ENCODE measurements at regions not wholly inside any gene's neighbourhood (a gene's known extent, or its start where the extent isn't known, plus 50 kb on each side); places are given as distances from the start of the nearest gene placed in this dataset.
"Not testable (repeated sequence)": the region's sequence is repeated elsewhere in the genome, so short reads cannot be mapped to it uniquely, and the experiment has no call there.

GRCh38 chr20:30484009-30484748 lies 773.3 kb upstream of the DEFB115 start:
- DNase-seq (no peak), ATAC-seq (replicated peaks) (no peak)
- no peaks in the 10 kb centered on the region for H3K4me1 Mint-ChIP-seq
- H3K27ac Mint-ChIP-seq = no peak overlapping the region
- peaks cover 4 to 8% of the 10 kb centered on the region in 2 donors for H3K36me3 Mint-ChIP-seq
- no peak overlapping the region for H3K4me3 Mint-ChIP-seq
- peaks cover 22 to 24% of the 10 kb centered on the region in 2 donors for H3K9me3 Mint-ChIP-seq
- peaks cover 4 to 11% of the 10 kb centered on the region in 2 donors for H3K27me3 Mint-ChIP-seq

- Mint-ChIP-seq H3K9me3 (peaks cover 21 to 22% of the 10 kb centered on the region in 2 donors), H3K27ac (no peak overlapping the region), H3K4me3 (no peak overlapping the region), H3K36me3 (peaks cover 4 to 8% of the 10 kb centered on the region in 2 donors), H3K4me1 (no peaks in the 10 kb centered on the region), H3K27me3 (peaks cover 4 to 11% of the 10 kb centered on the region in 2 donors)
- DNase-seq (no peak), ATAC-seq (replicated peaks) (no peak)
Measured at GRCh38 chr20:30484749-30485070, 772.8 kb upstream of the DEFB115 start.

GRCh38 chr20:30485331-30486102 lies 771.9 kb upstream of the DEFB115 start:
- DNase-seq (no peak), ATAC-seq (replicated peaks) (no peak)
- H3K27ac Mint-ChIP-seq = no peak overlapping the region
- H3K36me3 Mint-ChIP-seq = peaks cover 4 to 8% of the 10 kb centered on the region in 2 donors
- no peaks in the 10 kb centered on the region for H3K4me1 Mint-ChIP-seq
- no peak overlapping the region for H3K4me3 Mint-ChIP-seq
- peaks cover 20 to 21% of the 10 kb centered on the region in 2 donors for H3K9me3 Mint-ChIP-seq
- peaks cover 4 to 11% of the 10 kb centered on the region in 2 donors for H3K27me3 Mint-ChIP-seq

- Mint-ChIP-seq H3K27ac (no peak overlapping the region), H3K4me3 (no peak overlapping the region), H3K27me3 (peaks cover 4 to 11% of the 10 kb centered on the region in 2 donors), H3K9me3 (peaks cover 21 to 24% of the 10 kb centered on the region in 2 donors), H3K4me1 (no peaks in the 10 kb centered on the region), H3K36me3 (peaks cover 4 to 8% of the 10 kb centered on the region in 2 donors)
- no peak for ATAC-seq (replicated peaks)
- DNase-seq = no peak
Measured at GRCh38 chr20:30486103-30486478, 771.4 kb upstream of the DEFB115 start.

DNA sequence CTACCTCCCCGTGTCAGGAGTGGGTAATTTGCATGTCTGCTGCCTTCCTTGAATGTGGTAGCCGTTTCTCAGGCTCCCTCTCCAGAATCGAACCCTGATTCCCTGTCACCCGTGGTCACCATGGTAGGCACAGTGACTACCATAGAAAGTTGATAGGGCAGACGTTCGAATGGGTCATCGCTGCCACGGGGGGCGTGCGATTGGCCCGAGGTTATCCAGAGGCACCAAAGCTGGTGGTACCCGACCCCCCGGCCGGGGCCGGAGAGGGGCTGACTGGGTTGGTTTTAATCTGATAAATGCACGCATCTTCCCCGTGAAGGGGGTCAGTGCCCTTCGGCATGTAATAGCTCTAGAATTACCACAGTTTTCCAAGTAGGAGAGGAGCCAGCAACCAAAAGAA lies 770.0 kb upstream of the DEFB115 start:
- H3K27ac Mint-ChIP-seq; DNase-seq; H3K4me1 Mint-ChIP-seq; ATAC-seq (replicated peaks); H3K36me3 Mint-ChIP-seq; H3K4me3 Mint-ChIP-seq: not testable (repeated sequence)
- peaks cover 4 to 11% of the 10 kb centered on the region in 2 donors for H3K27me3 Mint-ChIP-seq
- H3K9me3 Mint-ChIP-seq = peaks cover 20 to 21% of the 10 kb centered on the region in 2 donors

GRCh38 chr20:30487947-30488926 lies 769.2 kb upstream of the DEFB115 start:
- Mint-ChIP-seq H3K27me3 (peaks cover 4 to 11% of the 10 kb centered on the region in 2 donors), H3K36me3 (peaks cover 4 to 8% of the 10 kb centered on the region in 2 donors), H3K4me1 (no peaks in the 10 kb centered on the region), H3K27ac (no peak overlapping the region), H3K9me3 (peaks cover 20 to 21% of the 10 kb centered on the region in 2 donors), H3K4me3 (no peak overlapping the region)
- DNase-seq (no peak), ATAC-seq (replicated peaks) (no peak)

DNA sequence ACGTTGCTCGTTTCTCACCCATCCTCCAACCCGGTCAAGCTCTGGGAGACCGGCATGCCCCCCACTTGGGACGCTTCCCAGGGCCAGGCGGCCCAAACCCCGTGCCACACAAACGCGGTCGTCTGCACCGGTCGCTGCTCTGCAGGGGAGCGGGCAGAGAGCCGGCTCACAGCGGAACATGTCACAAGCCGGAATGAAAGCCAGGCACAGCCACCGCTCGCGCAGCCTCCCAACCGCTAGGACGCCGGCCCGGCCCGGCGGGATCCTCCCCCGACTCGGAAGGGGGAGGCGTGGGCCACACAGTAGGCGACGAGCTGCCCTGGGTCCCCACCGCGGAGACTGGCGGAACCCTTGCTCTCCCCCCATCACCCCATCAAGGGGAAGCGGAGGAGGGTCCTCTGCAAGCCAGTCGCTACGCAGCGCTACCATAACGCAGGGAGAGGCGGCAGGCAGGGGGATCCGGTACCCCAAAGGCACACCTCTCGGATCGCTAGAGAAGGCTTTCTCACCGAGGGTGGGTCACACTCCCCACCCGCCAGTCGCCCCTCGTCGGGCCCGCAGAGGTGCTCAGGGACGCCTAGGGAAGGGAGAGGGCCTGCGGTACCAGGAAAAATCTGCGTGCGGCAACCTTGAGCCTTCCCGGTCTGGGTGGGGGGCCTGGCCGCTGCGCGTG lies 768.4 kb upstream of the DEFB115 start:
- no peak for DNase-seq
- no peak for ATAC-seq (replicated peaks)
- H3K27me3 Mint-ChIP-seq = peaks cover 4 to 11% of the 10 kb centered on the region in 2 donors
- H3K4me3 Mint-ChIP-seq = no peak overlapping the region
- H3K36me3 Mint-ChIP-seq = peaks cover 4 to 8% of the 10 kb centered on the region in 2 donors
- peaks cover 16 to 20% of the 10 kb centered on the region in 2 donors for H3K9me3 Mint-ChIP-seq
- no peak overlapping the region for H3K27ac Mint-ChIP-seq
- H3K4me1 Mint-ChIP-seq = no peaks in the 10 kb centered on the region

DNA sequence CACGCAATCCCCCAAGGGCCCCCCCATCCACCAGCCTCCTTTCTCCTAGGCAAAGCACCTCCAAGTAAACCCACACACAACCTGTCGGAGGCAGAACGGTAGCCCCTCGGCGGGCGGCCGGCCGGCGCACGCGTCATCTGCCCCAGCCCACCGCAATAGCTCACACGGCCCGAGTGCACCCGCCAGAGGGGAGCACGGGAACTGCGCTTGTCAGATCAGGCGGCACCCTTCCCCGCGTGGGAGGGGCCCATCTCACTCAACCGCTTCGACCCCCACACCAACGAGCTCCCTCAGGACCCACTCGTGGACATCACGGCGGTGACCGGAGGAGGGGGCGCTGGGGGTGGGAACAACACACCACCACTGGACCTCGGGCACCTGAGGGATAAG lies 767.9 kb upstream of the DEFB115 start:
- no peak for DNase-seq
- no peak for ATAC-seq (replicated peaks)
- H3K4me1 Mint-ChIP-seq = no peaks in the 10 kb centered on the region
- H3K4me3 Mint-ChIP-seq = no peak overlapping the region
- peaks cover 4 to 8% of the 10 kb centered on the region in 2 donors for H3K36me3 Mint-ChIP-seq
- H3K9me3 Mint-ChIP-seq = peaks cover 16 to 20% of the 10 kb centered on the region in 2 donors
- no peak overlapping the region for H3K27ac Mint-ChIP-seq
- peaks cover 4 to 11% of the 10 kb centered on the region in 2 donors for H3K27me3 Mint-ChIP-seq

- DNase-seq = no peak
- Mint-ChIP-seq H3K4me1 (no peaks in the 10 kb centered on the region), H3K27ac (no peak overlapping the region), H3K9me3 (peaks cover 13 to 16% of the 10 kb centered on the region in 2 donors), H3K27me3 (peaks cover 4 to 11% of the 10 kb centered on the region in 2 donors), H3K4me3 (no peak overlapping the region), H3K36me3 (peaks cover 4 to 6% of the 10 kb centered on the region in 2 donors)
- ATAC-seq (replicated peaks) = no peak
Measured at GRCh38 chr20:30491016-30491415, 766.4 kb upstream of the DEFB115 start.

- not testable (repeated sequence) for H3K4me3 Mint-ChIP-seq; DNase-seq; H3K4me1 Mint-ChIP-seq; H3K27me3 Mint-ChIP-seq; H3K36me3 Mint-ChIP-seq; H3K27ac Mint-ChIP-seq; H3K9me3 Mint-ChIP-seq; ATAC-seq (replicated peaks)
Measured at GRCh38 chr20:30496656-30497055, 760.8 kb upstream of the DEFB115 start.

DNA sequence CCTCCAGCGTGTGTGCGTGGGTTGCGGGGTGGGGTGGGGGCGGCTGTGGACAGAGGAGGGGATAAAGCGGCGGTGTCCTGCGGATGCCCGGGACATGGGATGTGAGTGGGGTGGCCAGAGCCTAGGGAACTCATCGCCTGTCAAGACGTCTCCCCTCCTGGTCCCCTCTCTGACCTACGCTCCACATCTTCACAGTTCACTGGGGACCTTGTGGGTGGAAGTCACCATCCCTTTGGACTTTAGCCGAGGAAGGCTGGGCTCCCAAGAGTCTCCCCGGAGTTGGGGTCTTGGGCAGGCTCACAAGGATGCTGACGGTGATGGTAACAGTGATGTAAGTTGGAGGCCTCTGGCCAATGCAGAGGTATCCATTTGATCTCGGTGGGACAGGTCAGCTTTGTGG lies 760.3 kb upstream of the DEFB115 start:
- H3K27me3 Mint-ChIP-seq; ATAC-seq (replicated peaks); DNase-seq; H3K4me3 Mint-ChIP-seq; H3K36me3 Mint-ChIP-seq; H3K9me3 Mint-ChIP-seq; H3K27ac Mint-ChIP-seq; H3K4me1 Mint-ChIP-seq: not testable (repeated sequence)

DNA sequence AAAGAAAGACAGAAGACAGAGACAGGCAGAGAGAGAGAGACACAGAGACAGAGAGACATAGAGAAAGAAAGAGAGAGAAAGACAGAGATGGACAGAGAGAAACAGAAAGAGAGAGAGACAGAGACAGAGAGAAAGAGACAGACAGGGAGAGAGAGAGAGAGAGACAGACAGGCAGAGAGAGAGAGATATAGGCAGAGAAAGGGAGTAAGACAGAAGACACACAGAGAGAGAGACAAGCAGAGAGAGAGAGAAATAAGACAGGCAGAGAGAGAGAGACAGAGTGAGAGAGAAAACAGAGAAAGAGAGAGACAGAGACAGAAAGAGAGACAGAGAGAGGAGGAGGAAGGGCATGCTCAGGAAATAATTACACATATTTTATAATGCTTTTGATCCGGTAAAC lies 758.3 kb upstream of the DEFB115 start:
- Mint-ChIP-seq H3K27ac (no peak overlapping the region), H3K9me3 (no peaks in the 10 kb centered on the region), H3K4me1 (no peaks in the 10 kb centered on the region), H3K27me3 (no peaks in the 10 kb centered on the region), H3K4me3 (no peak overlapping the region), H3K36me3 (no peaks in the 10 kb centered on the region)
- no peak for ATAC-seq (replicated peaks)
- DNase-seq = no peak

DNA sequence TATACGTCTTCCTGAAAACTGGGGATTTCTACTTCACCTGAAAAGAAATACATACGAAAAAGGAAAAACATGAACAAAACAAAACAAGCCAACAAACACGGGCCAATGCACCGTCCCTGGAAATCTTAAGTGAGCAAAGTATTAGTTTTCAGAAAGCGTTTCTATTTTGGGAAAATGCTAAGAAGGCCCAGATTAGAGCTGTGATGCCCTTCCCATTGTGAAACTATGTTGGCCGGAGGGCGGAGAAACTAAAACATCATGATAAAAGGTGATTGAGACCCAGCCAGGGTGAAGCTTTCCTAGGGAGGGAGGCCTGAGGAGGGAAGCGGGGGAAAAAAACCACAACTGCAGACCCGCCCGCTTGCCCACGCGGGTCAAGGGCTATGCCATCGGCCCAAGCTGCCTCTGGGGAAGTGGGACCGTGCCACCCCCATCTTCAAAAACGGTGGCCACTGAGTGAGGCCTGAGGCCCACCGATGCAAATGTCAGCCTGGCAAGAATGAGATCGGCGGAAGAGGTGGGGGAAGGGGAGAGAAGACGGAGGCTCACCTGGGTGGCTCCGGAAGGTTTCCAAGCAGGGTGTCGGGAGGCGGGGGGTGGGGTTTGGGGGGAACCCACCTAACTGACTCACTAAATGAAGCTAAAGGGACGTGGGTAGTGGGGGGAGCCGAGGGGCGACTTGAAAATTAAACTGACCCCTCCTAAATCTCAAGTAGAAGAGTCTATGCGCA lies 757.6 kb upstream of the DEFB115 start:
- not testable (repeated sequence) for H3K27me3 Mint-ChIP-seq; H3K9me3 Mint-ChIP-seq; H3K4me3 Mint-ChIP-seq; H3K27ac Mint-ChIP-seq; ATAC-seq (replicated peaks); DNase-seq; H3K4me1 Mint-ChIP-seq; H3K36me3 Mint-ChIP-seq

All from stimulated activated naive B cell treated with anti-CD40 and anti-IgM and Interleukin-4, amounts not matched to agents 10 μg/mL and 1 μg/mL and 100 μg/mL, for 72 hours (primary cell).